CD4-positive, alpha-beta T cell treated with Interleukin-4 for 4 hours (primary cell): ENCODE measurements at regions not wholly inside any gene's neighbourhood (a gene's known extent, or its start where the extent isn't known, plus 50 kb on each side); places are given as distances from the start of the nearest gene placed in this dataset.
"Not testable (repeated sequence)": the region's sequence is repeated elsewhere in the genome, so short reads cannot be mapped to it uniquely, and the experiment has no call there.

Experiments
- DNase-seq: peaks from one replicate; pipeline ENCODE4 v3.0.0-alpha.2; 2020

DNA sequence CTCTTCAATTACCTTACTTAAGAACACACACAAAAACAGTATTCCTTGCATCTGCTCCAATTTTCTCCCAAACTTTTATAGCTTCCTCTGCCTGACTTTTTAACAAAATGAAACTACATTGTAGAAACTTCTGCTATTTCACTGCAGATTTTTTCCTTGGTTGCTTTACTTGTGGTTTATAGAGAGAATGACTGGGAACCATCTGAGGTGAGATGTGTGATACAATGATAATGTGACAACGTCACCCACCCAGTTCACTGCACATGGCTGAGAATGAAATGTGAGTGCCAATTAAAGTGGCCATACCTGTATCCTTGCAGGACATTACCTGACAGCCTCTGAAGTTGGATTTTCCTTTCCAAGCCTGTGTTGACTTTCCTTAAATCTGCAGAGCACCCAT is 258.4 kb downstream of the CD83 start:
- DNase-seq, result no peak

DNA sequence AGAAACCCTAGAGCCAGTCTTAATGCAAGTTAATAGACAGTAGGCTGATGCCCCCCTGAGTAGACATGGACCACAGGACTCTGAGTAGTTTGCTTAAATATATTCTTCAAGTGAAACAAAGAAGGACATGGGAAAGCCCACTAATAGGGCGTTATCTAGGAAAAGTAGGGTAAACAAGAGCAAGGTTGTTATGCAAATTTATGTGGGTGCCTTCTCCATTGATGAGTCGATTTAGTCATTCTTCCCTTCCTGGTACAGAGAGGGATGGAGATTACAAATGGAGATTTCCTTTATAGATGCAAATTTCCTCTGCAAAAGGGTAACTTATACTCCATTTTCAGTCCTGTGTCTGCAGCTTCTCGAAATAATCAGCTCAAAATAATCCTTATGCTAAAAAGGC is 262.0 kb downstream of the CD83 start:
- no peak for DNase-seq

DNA sequence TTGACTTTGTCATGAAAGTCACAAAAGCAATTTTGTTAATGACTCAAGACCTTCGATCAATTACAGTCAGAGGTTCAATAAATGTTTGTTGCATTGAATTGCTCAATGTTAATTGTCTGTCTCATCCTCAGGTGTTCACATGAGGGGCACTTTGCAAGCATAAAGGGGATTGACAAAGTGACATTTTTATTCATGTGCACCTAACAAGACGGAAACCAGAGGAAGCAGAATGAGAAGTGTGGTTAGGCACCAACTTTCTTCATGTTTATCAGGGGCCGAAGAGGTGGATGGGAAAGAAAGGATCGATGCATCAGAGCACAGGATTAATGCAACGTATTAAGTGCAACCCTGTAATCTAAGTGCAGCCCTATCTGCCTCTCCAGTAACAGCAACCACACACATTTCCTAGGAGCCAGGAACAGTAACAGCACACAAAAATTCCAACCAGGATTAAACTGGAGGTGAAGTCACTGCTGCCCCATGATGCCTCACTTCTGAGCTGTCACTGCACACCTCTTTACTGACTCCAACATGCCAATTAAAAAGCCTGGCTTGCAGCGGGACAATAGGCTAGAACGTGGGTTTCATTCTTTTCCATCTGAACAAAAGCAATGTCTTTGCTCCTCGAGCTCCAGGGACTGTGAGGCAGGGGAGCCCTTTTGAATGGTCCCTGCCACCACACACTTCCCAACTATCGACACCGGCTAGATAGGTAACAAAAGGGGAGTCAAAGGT is 262.7 kb downstream of the CD83 start:
- DNase-seq, result no peak

DNA sequence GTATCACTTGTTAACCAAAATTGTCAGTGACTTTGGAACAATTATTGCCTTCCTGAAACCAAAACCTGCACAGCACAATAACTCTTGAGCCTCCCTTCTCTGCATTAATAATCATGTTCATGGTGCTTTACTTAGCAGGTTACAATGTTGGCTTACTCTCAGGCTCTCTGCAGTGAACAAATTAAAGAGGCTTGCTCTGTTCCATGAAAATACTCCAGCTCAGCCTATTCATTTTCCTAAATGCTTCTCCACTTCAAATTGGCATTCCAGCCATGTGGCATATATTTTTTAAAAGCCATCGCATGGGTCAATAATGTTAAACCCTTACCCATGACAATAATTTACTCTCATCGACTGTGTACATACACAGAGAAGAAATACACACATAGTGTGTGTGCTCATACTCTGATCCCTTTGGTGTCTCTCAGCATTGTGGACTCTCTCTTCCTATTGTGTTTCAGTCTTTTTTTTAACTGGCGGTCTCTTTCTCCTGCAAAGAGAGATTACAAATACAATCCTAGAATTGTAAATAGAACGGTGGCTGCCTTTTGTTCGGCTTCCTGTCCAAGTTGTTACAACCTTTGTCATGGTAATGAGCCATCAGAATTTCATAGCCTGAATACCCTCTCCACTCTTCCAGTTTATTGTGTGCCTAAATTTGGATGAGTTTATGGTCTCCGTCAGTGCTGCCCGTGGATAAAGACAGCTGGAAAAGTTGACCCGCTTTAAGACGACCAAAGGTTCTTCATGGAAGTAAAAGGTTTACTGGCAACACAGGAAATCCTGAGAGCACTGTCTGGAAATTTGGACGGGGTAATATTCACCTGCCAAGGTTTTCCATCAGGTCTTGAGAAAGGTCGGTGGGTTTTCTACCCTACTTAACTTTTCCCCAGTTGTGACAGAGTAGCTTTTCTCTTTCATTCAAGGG is 263.6 kb downstream of the CD83 start:
- no peak for DNase-seq

DNA sequence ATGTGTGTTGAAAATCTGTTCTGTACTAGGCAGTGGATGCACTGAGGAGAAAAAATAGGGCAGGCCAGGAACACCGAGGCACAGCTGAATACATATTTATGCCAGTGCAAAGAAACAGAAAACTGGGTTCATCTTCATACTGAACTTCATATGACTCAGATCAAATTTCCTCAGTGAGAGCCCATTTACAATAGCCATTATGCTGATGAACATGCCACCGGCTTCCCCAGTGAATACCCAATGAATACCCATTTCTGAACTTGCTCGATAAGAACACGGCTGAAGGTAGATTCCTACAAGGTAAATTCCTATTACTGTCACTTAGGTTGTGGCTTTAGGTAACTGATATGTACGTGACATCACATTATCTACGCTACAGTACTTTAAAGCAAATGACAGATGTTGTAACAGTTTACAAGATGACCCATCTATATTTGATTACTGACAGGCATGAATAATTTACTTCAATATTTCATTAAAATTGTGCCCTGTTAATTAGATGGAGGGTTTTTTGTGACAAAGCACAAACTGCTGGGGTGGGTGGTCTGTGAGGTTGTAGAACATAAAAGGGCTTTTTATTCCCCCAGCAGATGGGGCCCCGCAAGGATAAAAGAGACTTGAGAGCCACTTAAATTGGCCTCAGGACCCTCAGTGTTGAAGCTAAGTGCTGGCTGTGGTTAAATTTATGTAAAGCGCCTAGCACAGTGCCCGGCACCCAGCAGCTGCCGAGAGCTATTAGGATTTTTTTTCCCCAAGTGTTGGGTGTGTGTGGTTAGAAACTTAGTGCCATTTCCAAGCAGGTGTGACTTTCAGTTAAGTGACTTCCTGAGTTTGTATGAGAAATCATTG is 264.5 kb downstream of the CD83 start:
- no peak for DNase-seq

DNA sequence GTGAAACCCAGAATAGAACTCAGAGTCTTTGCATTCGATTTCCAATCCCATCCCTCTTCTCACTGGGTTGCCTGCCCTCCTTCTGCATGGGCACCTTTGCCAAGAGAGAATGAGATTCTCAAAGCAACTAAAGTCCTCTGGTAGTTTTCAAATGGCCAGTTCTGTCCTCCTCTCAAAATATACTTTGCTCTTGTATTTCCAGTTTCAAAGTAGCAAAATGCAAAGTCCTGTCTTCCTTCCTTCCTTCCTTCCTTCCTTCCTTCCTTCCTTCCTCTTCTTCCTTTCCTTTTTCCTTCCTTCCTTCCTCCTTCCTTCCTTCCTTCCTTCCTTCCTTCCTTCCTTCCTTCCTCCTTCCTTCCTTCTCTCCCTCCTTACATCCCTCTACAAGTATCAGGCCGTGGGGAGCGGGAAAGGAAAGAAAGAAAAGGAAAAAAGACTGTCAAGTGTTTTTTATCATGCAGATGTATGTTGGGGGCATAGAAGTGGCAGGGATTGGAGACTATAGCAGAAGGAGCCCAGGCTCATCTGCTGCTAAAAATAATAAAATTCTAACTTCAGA is 265.2 kb downstream of the CD83 start:
- DNase-seq, result no peak

DNA sequence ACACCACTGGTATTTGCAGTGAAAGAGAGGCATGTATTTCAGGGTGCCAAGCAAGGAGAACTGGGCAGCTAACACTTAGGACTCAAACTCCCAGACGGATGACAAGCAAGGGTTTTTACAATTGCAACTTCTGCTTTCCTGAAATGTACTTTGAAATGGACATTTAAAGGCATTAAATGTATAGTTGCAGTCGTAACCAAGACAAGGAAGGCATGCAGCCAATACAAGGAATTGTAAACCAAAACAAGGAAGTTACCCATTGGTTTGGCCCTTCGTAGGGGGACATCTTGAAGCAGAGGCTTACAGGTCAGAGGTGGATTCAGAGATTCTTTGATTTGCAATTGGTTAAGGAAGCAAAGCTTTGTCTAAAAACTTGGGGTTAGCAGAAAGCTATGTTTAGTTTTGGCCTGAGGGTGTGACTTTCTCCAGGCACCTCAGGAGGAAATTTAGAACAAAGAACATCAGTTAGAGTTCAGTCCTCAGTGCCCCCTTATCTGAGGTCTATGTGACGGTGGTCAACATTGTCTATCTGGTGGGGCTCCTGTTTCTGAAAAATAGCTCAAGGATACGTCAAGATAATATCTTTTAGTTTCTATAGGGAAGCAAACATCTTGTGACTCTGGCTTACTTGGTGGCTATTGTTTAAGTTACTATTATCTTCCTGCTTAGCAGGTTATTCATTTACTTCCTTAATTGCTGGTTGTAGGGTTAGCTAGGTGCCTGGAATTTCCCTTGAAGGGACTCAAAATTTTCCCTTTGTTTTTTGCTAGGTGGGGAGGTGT is 266.0 kb downstream of the CD83 start:
- DNase-seq, result no peak

DNA sequence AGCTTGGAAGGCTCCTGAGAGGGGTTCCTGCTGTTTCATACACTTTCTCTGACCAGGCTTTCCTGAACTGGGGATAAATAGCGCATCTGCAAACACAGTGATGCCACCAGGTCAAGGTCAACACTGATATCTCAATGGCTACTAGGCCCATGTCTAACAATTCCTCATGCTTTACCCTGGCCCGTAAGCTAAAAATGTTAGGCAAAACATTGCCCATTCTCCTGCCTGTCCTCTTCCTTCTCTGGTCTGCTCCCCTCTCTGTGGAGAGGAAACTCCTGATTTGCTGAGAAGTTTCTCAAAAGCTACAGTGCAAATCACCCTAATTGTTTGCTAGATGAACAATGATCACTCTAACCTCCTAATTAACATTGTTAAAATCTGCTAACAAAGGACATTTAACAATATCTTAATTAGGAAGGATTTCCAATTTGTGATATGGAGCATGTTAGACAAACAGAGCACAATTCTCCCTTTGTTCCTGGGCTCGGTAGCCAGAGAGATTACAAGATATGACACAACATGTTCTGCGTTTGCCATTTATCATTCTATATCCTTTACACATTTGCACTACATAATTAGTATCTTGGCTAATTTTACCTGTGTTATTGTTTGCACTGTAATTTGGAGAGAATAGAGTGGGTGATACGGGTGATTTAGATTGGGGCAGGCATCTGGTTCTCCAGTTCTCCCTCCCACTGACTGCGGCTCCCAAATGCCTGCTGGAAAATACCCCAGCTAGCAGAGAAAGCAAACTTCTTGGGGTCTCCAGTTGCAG is 266.8 kb downstream of the CD83 start:
- no peak for DNase-seq

DNA sequence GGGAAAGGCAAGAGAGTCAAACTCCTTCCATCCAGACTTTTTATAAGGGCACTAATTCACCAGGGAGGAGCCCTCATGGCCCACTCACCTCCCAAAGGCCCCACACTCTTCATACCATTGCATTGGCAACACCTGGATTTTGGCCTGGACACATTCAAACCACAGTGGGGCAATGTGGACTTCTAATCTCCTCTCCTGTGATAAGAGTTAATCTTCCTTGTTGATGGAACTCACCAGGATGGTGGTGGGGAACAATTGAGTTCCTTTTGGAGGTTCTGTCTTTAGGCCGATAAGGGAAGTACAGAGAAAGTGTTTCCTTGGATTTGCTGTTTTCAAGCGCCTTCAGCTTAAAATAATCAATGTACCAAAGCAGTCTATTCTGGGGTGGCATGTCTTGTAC is 268.7 kb downstream of the CD83 start:
- no peak for DNase-seq

DNA sequence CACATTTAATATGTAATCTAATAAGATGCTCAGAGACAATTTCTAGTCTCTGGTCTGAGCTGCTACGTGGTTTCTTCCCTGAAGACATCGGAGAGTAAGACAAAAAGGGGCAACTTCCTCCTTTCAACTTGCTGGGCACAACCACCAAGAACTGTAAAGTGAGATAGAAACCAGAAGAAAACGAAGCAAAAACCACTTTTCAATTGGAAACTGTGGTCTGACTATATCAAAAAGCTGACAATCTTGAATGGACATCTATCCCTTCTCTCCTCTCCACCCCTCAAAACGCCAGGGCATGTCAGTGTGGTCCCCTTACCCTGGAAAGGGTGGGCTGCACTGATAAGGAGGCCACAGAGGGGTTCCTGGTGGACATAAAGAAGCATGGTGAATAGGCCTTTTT is 269.1 kb downstream of the CD83 start:
- no peak for DNase-seq

DNA sequence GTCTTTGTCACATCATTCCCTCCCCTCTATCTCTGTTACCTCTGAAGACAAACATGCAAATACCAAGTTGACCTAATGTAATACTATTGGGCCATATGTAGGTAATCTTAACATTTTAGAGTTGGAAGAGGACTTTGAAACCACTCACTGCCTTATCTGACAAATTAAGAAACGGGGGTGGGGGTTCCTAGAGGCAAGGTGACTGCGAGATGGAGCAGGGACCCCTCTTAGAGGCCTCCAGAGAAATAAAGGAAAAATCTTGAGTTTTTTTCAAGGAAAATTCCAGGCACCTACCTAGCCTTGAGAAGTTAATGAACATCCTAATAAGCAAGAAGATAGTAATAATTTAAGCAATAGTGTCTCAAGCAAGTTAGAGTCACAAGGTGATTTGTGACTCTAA is 270.8 kb downstream of the CD83 start:
- no peak for DNase-seq

DNA sequence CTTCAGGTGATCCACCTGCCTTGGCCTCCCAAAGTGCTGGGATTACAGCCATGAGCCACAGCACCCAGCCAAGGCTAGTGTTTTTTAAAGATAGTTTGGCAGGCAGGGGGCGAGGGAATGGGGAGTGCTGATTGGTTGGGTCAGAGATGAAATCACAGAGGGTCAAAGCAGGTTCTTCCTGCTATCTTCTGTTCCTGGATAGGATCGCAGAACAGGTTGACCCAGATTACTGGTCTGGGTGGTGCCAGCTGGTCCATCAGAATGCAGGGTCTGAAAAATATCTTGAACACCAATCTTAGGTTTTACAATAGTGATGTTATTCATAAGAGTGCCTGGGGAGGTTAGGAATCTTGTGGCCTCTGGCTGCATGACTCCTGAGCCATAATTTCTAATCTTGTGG is 272.2 kb downstream of the CD83 start:
- not testable (repeated sequence) for DNase-seq

DNA sequence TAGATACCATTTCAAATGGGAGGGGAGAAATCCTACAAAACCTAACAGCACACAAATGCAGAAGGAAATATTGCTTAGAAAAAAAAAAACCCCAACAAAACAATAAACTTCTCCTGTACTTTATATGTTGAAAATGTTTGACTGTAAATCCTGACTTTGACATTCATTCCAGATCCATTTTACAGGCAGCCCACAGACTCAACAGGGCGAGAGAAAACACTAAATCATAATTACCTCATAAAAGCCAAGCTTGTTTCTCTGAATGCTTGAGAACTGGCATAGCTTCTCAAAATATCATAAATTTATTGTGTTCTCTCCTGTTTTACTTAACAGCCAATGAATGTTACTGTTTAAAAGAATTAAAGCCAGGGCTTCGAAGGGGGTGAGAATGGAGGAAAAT is 273.2 kb downstream of the CD83 start:
- no peak for DNase-seq

DNA sequence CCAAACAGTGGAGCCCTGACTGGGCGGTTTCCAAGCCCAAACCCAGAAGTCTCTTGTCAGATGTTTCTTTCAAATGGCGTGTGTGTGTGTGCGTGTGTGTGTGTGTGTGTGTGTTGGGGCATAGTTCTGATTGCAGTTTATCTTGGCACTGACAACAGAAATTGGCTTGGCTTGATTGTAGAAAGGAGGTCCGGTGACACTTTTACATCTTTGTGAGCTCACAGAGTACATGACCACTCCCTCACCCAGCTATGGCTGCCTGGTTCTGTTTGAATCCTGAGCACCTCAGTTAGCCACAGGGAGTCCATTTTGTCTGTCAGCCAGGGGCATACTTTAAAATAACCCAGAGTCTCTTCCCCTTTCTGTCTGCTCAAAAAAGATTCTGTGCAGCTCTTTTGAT is 276.3 kb downstream of the CD83 start:
- DNase-seq, result no peak

DNA sequence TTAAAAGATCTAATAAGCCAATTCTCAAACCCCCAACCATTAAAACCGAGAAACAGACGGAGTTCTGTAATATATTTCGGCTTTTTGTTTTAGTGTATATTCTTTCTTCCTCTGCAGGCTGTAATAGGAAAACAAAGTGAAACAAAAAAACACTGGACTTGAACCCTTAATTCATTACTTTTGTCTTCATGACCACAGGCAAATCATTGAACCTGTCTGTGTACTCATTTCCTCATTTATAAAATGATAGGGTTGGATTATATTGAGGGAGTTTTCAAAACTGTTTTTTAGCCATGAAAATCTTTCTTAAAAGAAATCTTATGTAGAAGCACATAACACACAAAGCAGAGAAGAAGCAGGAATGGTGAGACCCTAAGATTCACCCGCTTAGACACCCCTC is 278.8 kb downstream of the CD83 start:
- DNase-seq, result no peak

DNA sequence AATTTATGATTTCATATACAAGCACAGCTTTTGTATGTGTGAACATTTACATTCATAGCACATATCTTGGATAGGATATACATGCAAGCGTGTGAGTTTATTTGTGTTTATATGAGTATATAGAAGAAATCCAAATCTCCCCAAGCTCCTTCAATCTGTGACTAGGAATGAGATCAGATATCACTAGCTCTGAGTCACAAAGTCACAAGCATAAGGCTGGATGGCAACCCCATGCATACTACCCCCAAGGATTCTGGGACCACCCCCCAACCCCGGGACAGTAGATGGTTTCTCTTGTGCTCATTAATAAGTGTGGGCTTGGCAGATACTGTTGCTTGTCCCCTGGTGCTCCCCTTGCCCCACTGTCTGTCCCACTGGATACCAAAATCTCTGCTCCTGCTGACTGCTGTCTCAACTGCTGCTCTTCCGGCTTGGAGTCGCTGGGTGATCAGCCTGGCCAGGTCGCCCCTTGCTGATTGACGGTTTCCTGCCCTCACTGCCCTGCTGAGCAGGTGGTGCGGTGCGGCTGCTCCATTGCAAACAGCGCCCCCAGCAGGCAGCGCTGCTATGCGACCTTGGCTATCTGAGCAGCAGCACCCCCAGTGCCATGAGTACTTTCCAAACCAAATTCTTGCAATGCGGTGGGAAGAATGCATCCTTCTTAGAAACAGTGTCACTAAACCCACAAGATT is 279.4 kb downstream of the CD83 start:
- DNase-seq, result no peak

DNA sequence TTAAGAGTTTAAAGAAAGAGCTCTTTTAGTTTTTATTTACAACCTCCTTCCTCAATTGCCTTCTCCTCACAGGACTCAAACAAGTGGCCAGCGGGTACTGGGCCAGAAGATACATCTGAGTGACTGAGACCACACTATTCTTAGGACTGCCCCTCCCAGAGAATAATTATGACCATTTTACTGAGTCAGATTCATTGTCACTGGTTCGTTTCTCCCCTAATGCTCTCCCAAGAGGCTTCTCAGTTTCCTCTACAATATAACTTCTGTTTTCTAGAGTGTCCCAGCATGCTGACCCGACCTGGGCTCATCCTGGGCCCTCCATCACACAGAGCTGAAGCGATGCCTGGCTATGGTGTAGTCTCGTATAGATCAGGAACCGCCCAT is 279.9 kb downstream of the CD83 start:
- no peak for DNase-seq

DNA sequence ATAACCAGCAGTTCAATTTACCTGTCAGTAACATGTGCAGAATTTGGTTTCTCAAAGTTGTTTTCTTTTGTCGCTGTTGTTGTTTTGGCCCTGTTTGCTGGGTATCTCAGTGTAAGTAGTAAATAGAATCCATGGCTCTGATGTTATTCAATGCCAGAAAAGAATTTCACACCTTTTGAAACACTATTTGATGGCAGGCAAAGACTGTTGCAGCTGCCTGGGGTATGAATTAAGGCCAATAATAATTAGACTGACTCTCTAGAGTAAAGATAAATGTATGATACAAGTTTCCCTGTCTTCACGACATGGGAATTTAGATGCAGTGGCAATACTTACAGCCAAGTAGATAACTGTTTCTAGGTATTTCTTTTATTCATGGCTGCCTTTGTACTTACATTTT is 281.4 kb downstream of the CD83 start:
- no peak for DNase-seq

DNA sequence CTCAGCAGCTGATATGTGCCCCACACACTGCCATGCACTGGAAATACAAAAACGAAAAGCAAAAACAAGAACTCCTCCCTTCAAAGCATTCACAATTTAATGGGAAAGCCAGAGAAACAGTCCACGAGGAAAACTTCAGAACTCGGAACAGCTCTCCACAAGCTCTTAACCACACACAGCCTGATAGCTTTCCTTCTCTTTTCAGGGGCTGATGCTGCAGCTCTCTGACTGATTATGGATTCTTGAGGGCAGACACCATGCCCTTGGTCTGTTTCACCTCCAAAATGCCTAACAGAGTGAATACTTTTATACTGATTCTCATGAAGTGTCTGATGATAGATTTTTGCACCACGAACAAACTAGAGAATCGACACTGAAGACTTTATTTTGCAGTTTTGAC is 282.1 kb downstream of the CD83 start:
- DNase-seq, result no peak

DNA sequence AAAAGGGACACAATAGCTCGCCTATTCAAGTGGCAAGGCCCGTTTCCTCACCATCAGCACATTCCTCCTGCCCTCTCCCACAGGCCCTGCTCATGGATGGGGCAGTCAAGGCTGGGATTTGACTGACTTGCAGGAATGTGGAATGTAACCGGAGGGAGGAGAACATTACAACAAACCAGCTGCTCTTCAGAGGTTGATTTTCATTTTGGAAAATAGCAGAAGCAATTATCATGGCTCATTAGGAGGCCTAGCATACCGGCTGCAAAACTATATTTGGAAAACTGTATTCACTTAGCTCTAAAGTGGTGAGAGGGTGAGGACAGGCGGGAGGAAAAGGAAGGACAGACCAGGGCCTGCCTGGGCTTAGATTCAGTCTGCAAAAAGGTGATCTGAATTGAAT is 283.7 kb downstream of the CD83 start:
- no peak for DNase-seq
